ENCODE measurements at regions not wholly inside any gene's neighbourhood (a gene's known extent, or its start where the extent isn't known, plus 50 kb on each side); places are given as distances from the start of the nearest gene placed in this dataset.

DNA sequence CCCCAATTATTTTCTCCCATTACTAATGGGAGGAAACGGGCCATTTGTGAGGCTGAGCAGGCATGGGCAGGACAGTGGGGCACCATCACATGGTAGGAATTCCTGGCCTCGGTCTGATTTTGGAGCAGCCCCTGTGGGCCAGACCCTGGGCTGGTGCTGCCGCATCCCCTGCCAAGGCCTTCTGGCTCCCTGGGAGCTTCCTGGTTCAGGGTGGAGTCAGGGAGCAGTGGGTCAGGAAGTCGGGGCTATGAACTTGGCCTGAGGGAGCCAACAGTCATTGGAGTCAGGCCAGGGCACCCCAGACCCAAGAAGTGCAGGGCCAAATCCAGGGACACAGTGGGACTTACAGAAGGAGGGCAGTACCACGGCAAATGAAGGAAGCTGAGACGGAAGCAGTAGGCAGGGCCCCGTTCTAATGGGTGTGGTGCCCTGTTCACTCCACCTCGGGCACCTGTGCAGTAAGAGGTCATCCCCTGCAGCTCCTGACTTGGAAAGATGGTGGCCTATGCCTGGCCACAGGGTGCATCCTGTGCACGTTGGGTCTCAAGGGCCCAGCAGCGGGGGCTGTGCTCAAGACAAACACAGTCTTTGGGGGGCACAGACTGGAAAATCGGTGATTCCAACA lies 328.1 kb downstream of the SMAD2 start:
- 0% methylated on average over 6 of the region's 11 CpGs for WGBS (ENCODE audit: insufficient coverage, low coverage, missing lambda C conversion rate)
- intact Hi-C loops (cut with micrococcal nuclease) = no loop called here
- FAIRE-seq = no peak

More for the DNA sequence above, 328.1 kb downstream of the SMAD2 start:
- CTCF ChIA-PET (ENCODE audit: low intra/inter-chr PET ratio) = no interaction called here
- Histone ChIP-seq H3K9ac (ENCODE audit: insufficient read depth in 1 of 2, low read depth in 2 of 2, low read length in 2 of 2) (no peak overlapping the region), H3K4me1 (replicated peaks in 1 of 2; ENCODE audit: control insufficient read depth in 2 of 2, insufficient read depth in 2 of 2, low read length in 2 of 2) (no peaks in the 10 kb centered on the region), H4K20me1 (replicated peaks; ENCODE audit: control insufficient read depth, insufficient read depth, low read length) (no peaks in the 10 kb centered on the region), H3K79me2 (ENCODE audit: control insufficient read depth, insufficient read depth, low read length) (no peaks in the 10 kb centered on the region), H3K9me1 (ENCODE audit: control insufficient read depth, insufficient read depth, low read length) (no peaks in the 10 kb centered on the region), H3K27ac (ENCODE audit: extremely low read depth, low read depth, low read length) (no peak overlapping the region), H3K27me3 (ENCODE audit: control insufficient read depth in 2 of 2, insufficient read depth in 2 of 2, low read length in 2 of 2) (no peaks in the 10 kb centered on the region), H3K9me3 (replicated peaks; ENCODE audit: control insufficient read depth, insufficient read depth, low read depth, low read length) (no peaks in the 10 kb centered on the region), H3K4me2 (ENCODE audit: insufficient read depth, low read length) (no peak overlapping the region), H3K4me3 (no peak overlapping the region), H3K36me3 (ENCODE audit: control insufficient read depth, insufficient read depth, low read length) (no peaks in the 10 kb centered on the region), H2AFZ (ENCODE audit: low read depth, low read length) (no peak overlapping the region)
- in situ Hi-C loops (cut with MboI) = no loop called here
- BruUV-seq (replicated peaks) = no TSS peak
- TF ChIP-seq PHB (CRISPR knock-in tag; IDR thresholded peaks at IDR 0.05) (no peak), HDAC3 (IDR thresholded peaks at IDR 0.05; ENCODE audit: borderline replicate concordance, partially characterized antibody) (no peak), KLF6 (CRISPR knock-in tag; IDR thresholded peaks at IDR 0.05; ENCODE audit: borderline replicate concordance) (no peak), THRAP3 (IDR thresholded peaks at IDR 0.05; ENCODE audit: borderline replicate concordance) (no peak), ZNF316 (IDR thresholded peaks at IDR 0.05) (no peak), PYGO2 (tag; IDR thresholded peaks at IDR 0.05) (no peak)
- TF ChIP-seq, protein P1, sequence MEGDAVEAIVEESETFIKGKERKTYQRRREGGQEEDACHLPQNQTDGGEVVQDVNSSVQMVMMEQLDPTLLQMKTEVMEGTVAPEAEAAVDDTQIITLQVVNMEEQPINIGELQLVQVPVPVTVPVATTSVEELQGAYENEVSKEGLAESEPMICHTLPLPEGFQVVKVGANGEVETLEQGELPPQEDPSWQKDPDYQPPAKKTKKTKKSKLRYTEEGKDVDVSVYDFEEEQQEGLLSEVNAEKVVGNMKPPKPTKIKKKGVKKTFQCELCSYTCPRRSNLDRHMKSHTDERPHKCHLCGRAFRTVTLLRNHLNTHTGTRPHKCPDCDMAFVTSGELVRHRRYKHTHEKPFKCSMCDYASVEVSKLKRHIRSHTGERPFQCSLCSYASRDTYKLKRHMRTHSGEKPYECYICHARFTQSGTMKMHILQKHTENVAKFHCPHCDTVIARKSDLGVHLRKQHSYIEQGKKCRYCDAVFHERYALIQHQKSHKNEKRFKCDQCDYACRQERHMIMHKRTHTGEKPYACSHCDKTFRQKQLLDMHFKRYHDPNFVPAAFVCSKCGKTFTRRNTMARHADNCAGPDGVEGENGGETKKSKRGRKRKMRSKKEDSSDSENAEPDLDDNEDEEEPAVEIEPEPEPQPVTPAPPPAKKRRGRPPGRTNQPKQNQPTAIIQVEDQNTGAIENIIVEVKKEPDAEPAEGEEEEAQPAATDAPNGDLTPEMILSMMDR (IDR thresholded peaks at IDR 0.05 in 2 of 3, conservative IDR thresholded peaks at IDR 0.05 in 1 of 3; ENCODE audit: insufficient read depth in 2 of 3, low read depth in 1 of 3, low read length in 3 of 3) = no peak
- POLR2A ChIA-PET = no interaction called here
- DNase-seq (ENCODE audit: extremely low read depth in 1 of 4, low spot score in 3 of 4) = no peak
- ATAC-seq = no peak

Measured in K562 (cell line).